Activated T-helper 1 cell treated with Interleukin-2 at 50 U/mL for 16 hours (primary cell): ENCODE measurements at regions not wholly inside any gene's neighbourhood (a gene's known extent, or its start where the extent isn't known, plus 50 kb on each side); places are given as distances from the start of the nearest gene placed in this dataset.
"Not testable (repeated sequence)": the region's sequence is repeated elsewhere in the genome, so short reads cannot be mapped to it uniquely, and the experiment has no call there.

ENCODE experiments used
- DNase-seq: peaks from one replicate; pipeline ENCODE4 v3.0.0-alpha.2; 2020; ENCODE audit warnings: low read depth

DNA sequence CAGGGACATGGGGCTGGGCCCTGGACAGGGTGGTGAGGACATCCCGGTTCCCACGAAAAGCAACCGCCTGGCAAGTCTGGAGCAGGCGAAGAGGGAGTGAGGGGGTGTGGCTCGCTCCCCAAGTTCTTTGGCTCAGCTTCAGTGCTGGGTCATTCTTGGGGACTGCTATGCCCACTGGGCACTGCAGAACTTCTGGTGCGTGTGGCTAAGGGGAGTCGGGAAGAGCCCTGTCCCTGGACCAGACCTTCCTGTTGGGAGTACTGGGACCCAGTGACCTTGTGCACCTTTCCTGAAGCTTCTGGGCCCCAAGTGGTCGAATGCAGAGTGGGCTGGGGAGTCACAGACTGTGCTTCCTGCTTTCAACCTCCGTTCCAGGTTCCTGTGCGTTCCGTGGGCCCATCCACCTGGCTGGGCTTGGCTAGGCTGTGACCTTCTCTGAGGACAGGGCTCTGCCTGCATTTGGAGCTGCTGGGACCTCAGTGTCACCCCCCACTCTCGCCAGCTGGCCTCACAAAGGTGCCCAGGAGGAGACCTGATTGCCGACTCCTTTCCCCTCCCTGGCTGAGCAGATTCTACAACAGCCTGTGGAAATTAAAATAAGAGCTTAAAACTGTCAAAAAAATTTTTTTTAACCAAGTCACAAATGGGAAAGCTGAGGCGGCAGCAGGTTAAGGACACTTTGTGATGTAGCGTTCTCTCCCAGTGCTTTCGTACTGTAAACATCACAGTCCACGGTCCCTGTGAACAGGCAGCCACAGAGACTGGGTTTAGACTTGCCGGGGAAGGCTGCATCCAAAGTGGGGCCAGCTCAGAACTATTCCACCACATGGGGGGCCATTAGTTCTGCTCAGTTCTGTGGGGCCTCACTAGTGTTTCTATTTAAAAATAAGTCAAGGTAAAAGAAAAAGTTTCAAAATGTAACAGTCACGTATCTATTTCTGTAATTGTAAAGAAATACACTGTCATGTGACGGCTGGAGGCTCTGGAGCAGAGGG, 63.8 kb upstream of the WNT7B start:
- DNase-seq, result no peak

DNA sequence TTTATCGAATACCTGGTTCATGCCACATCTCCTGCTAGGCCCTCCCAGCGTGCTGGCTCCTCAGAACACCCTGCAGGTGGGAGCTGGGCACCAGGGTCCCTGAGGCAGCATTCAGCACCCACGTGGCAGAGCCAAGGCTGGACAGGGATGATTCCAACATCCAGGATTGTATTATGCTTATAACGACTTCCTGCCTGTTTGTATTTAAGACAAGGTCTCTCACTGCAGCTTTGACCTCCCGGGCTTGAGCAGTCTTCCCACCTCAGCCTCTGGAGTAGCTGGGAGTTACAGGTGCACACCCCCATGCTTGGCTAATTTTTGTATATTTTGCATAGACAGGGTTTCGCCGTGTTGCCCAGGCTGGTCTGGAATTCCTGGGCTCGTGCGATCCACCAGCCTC, 64.7 kb upstream of the WNT7B start:
- DNase-seq, result no peak

DNA sequence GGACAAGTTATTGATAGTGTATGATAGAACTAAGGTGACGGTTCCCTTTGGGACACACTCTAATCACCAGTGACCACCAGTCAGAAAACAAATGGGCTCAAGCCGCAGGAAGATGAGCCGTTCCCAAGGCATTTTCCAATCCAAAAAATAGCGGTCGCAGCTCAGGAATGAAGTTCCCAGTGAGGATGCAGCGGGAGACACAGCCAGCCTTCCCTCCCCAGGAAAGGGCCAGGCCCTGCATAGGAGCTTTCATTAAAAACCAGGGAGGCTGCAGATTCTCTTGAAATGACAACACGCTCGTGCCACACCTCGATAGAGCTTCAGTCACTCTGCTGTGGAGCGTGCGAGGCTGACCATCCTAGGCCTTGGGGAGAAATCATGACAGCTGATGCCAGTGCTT, 65.8 kb upstream of the WNT7B start:
- DNase-seq, result no peak

DNA sequence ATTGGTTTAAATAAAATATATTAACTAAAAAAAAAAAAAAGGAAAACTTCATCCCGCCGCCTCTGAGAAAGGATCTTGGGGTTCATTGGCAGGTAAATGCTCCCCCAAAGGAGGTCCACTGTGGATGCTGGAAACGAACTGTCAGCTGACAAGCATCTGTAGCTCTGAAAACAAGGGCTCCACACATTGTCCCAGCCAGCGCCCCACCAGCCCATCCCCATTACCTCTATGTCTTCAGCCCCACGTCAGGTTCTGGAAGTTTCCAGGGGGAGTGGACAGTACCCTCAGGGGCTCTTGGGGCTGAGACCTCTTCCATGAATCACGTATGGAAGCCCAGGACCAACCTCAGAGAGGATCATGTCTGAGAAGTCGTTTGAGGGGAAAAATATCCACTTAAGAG, 66.4 kb upstream of the WNT7B start:
- DNase-seq, result no peak

DNA sequence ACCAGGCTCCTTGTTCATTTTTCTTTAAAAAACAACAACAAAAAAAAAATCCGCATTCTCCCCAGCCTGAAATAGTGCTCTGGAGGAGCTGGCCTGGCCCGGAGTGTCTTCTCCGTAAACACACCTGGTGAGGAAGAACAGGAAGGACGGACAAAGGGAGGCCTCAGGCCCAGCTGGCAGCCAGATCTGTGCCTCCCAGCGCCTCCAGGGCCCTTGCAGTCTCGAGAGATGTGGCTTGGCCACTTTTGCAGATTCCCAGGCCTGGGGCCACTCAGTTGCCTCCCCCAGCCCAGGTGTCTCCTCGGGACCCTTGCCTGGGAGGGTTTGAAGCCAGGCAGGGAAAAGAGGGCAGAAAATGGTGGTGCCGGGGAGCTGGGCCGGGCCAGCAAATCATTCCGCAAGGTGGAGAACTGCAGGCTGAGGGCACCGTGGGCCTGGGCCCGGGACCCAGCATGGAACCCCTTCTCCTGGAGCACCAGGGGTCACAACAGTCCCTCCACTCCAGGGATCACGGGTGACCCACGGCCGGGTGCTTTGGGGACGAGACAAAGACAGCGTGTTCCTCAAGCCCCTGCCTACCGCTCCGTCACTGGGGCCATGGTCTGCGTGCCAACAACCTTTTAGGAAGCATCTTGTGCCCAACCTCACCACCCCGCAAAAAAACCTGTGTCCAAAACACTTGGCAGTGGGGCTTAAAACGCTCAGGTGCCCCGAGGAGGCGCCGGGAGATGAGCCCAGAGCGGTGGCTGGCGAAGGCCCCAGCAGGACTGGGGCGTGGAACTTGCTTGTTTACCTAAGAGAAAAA, 67.1 kb upstream of the WNT7B start:
- no peak for DNase-seq

DNA sequence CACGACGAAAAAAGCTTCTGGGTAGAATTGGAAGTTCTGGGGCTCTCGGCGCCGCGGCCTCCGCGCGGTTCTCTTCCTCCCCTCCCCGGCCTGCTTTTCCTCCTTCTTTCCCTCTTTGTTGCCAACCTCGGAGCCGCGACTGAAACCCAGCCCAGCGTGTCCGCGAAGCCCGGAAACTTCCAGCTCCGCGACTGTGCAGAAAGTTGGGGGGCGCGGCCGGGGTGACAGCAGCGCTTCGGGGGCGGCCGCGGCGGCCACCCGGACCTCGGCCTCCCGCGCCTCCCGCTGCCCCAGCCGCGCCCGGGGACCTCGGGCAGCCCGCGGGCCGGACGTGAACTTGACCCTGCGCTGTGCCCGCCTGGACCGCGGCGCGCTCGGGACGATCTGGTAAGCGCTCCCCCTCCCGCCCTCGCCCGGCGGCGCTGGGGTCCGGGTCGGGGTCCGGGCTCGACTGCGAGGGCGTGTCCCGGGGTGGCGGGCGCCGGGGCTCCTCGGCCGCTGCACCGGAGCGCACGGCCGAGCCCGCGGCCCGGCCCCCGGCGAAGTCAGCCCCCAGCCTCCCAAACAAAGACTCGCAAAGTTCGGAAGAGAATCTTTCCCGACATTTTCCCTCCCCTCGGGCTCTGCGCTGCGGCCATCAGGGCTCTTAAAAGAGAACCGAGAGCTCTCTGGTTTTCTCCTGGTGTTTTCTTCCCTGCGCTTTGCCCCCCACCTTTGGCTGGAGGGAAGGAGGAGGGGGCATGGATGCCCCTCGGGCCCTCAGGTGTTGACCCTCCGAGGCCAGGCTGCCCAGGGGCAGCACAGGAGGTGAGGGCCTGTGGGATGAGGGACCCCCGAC, 67.9 kb upstream of the WNT7B start:
- DNase-seq, result no peak

DNA sequence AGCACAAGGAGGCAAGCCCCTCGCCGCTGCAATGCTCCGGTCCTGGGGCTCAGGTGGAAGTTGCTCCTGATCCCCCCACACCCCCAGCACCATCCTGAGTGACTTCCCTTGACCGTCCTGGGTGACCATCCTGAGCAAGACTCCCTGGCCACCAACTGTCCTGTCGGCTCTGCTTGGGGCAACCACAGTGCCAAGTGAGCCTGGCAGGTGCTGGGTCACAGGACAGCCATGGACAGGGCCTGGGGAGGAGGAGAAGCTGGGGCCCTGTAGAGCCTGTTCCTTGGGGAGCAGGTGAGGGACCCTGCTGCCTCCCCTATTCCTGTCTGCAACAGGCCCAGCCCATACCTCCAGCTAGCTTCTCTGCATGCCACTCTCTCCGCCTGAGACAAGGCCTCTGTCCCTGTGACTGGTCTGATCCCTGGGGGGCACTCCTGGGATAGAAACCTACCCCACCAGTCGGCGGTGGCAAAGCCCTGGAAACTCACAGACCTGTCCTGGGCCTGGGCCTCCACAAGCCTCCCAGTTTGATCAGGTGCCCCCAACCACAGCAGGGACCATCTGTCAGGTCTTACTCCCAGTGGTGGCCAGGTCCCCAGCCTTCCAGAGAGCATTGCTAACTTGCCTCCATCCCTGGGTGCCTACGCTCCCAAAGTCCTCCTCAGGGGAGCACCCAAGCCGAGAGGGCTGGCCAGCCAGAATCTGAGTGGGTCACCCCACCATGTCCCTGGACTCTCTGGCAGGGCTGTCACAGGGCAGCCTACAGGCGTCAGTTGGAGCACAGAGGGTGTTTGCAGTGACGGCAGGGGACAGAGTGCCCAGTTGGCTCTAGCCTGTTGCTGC, 68.7 kb upstream of the WNT7B start:
- DNase-seq, result no peak

DNA sequence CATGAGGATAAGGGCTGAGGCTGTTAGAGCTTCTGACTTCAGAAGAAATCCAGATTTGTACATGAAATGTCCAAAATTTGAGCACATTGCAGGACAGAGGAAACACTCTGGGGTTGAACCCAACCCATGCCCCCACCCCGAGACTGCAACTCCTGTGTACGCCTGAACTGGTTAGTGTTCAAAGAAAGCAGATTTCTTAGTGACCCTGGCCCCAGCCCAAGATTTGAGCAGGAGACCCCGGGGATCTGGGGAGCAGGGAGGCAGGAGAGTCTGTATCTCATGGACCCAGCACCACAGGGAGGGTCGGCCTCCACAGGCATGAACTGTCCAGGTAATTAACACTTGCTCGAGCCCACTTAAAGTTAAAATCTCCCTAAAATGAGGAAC, 69.3 kb upstream of the WNT7B start:
- DNase-seq, result no peak

DNA sequence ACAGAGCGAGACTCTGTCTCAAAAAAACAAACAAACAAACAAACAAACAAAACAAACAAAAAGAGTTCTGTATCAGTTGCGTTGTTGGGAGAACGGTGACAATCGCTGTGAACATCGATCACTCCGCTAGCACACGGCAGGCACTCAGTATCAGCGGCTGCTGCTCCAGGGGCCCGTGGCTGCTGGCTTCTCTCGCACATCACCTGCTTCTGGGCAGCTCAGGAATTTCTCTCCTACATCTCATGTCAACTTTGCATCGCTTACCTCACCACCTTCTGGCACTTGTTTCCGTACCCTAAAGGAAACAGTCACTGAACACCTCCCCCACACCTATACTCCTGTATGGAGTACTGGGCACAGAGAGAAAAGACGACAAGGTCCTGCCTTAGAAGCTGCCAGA, 70.3 kb upstream of the WNT7B start:
- DNase-seq, result no peak

DNA sequence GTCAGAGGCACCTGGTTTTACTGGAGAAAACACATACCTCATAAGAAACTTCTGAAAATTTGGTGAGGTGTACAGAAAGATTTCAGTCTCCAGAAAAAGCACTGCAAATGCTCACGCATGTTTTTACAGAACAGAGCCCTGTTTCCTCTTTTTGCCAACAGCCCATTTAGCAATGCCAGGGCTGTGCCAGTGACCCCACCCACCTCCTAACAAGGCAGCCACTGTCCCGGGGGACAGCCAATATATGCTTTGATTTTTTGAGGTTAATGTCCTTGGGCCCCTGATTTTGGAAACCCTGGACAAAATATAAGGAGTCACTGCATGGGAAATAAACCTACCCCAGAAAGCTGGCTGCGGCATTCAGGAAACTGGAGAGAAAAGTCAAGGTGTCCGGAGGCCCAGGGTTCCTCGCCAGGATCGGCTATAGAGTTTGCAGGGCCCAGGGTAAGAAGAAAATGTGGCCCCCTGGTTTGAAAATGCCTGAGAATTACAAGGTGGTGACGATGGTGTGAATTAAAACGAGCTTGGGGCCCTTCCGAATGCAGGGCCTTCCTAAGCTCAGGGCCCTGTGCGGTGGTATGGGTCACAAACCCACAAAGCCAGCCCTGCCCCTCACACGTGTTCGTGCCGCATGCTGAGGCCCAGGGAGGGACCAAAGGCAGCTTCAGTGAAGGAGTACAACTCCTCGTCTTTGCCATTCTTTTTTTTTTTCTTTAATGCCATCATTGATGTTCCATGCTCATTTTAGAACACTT, 71.1 kb upstream of the WNT7B start:
- DNase-seq, result no peak

DNA sequence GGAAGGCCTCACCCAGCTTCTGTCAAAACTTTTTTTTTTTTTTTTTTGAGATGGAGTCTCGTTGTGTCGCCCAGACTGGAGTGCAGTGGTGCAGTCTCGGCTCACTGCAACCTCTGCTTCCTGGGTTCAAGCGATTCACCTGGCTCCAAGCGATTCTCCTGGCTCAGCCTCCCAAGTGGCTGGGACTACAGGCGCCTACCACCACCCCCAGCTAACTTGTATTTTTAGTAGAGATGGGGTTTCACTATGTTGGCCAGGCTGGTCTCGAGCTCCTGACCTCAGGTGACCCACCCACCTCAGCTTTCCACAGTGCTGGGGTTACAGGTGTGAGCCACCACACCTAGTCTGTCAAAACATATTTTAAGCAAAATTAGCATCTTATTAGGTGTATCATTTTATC, 71.7 kb upstream of the WNT7B start:
- not testable (repeated sequence) for DNase-seq

DNA sequence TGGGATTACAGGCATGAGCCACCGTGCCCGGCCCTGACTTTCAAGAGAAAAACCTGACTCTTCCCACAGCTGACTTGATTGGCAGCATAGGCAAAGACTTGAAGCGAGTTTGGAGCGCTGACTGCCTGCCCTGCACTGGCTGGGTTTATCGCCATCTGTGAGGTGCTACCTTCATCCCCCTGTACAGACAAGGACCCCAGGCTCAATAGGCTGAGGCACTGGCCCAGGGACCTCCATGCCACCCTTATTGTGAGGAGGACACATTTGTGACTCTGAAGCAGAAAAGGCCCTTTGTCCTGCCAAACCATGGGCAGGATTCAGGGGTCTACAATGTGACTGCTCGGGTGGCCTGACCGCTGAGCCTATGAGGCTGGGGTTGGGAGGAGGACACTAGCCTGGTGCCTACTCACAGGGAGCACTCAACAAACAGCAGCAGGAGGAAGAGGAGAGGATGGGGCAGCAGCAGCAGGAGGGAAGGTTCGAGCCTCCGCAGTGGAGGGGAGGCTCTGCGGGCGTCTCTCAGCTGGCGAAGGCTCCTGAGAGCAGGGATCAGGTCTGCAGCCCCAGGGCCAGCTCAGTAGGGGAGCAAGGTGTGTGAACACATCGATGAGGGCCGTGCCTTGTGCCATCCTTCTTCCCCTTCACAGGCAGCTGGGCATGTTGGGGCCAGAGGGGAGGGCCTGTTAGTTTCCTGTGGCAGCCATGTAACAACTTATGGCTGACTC, 72.9 kb upstream of the WNT7B start:
- DNase-seq, result no peak

DNA sequence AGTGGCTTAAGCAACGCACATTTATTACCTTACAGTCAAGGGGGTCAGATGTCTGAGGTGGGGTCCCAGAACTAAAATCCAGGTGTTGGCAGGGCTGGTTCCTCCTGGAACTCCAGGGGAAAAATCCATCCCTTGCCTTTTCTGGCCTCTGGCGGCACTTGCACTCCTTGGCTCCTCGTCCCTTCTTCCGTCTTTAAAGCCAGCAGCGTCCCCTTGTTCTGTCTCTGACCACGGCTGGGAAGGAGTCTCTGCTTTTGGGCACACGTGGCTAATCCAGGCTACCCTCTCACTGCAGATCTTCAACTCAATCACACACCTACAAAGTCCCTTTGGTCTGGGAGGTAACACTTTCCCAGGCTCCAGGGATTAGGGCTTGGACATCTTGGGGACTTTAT, 73.5 kb upstream of the WNT7B start:
- no peak for DNase-seq

DNA sequence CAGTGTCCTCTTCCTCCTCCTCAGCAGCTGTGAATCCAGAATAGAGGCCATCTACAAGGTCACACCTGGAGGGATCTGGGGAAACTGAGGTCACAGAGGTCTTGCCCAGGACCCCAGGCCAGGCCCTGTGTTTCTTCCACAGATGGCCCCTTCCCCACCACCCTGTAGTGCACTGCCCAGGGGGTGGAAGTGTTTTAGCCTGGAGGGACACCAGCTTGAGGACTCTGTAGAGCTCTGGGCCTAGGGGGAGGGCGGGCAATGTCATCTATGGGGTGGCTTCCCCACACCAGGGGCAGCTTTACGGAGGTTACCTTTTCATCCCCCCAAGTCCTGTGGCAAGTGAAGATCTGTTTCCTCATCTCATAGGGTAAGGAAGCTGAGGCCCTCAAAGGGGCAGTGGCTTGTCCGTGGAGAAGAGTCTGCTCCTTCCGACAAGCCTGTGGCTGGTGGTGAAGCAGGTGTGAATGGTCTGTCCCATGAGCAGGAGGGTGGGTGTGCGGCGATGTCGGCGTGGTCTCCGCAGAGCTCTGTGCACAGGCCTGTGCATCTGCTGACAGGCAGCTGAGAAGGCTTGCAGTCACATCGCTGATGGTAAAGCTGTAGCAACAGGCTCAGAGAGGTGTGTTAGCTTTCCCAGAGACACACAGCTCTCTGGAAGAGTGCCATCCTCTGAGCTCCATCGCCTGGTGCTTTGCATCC, 74.1 kb upstream of the WNT7B start:
- DNase-seq, result no peak

DNA sequence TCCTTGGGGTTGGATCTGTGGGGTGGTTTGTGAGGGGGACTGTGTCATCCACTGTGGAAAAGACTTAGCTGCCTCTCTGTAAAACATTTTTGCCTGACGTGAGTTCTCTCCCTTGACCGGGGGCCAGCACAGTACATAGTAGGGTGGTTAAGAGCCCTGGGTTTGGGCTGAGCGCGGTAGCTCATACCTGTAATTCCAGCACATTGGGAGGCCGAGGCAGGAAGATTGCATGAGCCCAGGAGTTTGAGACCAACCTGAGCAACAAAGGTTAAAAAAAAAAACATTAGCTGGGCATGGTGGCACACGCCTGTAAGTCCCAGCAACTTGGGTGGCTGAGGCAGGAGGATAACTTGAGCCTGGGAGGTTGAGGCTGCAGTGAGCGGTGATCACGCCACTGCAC, 74.7 kb upstream of the WNT7B start:
- DNase-seq, result no peak

DNA sequence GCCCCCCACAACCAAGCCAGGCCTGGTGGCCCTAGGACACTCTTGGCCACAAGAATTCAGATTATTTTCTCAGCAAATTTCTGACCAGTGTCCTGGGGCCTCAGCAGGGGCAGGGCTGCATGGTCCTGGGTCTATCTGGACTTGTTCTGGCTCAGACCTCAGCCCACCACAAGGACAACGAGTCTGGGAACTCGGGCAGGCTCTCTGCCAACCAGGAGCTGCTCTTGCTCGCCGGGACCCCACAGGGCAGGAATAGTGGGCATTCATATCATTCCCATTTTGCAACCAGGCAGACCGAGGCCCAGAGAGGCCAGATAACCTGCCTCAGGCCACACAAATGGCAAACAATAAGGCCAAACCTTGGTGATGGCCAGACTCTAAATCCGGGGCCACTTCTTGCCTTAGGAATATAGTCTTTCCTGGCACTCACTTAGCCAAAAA, 75.4 kb upstream of the WNT7B start:
- no peak for DNase-seq

DNA sequence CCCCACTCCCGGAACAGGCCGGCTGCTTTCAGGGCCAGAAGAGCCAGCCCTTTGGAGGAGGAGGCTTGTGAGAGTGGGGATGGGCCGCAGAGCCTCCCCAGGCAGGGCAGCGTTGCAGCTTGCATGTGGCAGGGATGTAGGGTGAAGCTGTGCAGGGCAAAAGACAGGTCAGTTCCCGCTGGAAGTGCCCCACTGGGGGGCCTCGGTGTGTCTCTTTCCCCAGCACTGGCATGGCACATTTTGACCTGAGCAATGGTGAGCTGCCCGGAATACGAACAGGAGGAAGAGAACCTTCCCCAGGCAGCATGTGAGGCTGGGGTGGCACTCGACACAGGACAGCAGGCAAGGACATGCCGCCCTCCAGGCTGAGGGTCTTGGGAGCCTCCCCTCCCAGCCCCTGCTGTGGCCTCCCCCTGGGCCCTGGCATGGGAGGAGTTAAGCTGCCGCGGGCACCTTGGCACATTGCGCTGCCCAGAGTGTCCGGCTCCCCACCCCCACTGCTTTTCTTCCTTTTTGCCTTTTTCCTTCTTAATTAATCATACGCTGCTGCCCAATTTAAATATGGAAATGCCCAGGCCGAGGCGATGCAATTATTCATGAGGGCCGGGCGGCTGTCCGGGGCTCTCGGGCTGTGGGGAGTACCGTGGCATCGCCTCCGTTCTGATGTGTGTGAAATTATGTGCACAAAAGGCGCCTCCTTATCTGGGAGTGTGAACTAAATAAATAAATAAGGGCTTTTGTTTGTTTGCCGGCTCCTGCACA, 76.0 kb upstream of the WNT7B start:
- DNase-seq, result no peak

DNA sequence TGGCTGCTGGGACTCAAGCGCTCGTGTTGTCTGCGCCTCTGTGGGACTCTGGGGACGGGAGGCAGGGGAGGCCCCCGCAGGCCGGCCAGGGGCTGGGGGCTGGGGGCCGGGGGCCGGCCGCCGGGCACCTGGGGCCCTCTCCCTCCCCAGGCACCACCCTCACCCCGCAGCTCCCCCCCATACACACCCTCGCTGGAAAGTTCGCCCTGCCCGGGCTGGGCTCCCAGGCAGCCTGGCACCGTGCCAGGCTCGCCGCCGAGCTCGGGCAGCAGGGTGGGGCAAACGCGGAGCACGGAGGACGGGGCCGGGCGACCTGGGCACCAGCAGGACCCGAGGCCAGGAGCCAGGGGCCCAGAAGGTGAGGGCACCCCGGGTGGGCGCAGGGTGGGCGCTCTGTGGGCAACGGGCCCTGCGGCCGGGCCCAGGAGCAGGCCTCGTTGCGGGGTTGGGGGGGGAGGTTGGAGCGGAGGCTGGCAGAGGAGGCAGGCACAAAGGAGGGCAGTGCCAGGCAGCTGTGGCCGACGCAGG, 76.7 kb upstream of the WNT7B start:
- DNase-seq, result no peak
